BE2C (cell line): ENCODE measurements at regions not wholly inside any gene's neighbourhood (a gene's known extent, or its start where the extent isn't known, plus 50 kb on each side); places are given as distances from the start of the nearest gene placed in this dataset.

Experiments
- DNase-seq: peaks from one replicate; pipeline ENCODE4 v3.0.0-alpha.2; 2020
- H3K27me3 ChIP-seq: fragments of 250-450 bp; sonication (Bioruptor Pico); 2 replicates; pipeline ENCODE4 v1.5.1; 2020; ENCODE audit warnings: mild to moderate bottlenecking
- H3K36me3 ChIP-seq: fragments of 250-450 bp; sonication (Bioruptor Pico); 2 replicates; pipeline ENCODE4 v1.5.1; 2020; ENCODE audit warnings: mild to moderate bottlenecking
- H3K4me1 ChIP-seq: fragments of 250-450 bp; sonication (Bioruptor Pico); 2 replicates; pipeline ENCODE4 v1.5.1; 2020
- H3K4me3 ChIP-seq: 2 replicates; pipeline ENCODE4 v1.5.1; 2011; ENCODE audit warnings: low read depth, low read length
- H3K9me3 ChIP-seq: fragments of 250-450 bp; sonication (Bioruptor Pico); 2 replicates; pipeline ENCODE4 v1.5.1; 2020
- CTCF ChIP-seq: IDR thresholded peaks from 2 replicates; pipeline ENCODE4 v1.5.1; 2012; ENCODE audit warnings: mild to moderate bottlenecking, low read depth, low read length

DNA sequence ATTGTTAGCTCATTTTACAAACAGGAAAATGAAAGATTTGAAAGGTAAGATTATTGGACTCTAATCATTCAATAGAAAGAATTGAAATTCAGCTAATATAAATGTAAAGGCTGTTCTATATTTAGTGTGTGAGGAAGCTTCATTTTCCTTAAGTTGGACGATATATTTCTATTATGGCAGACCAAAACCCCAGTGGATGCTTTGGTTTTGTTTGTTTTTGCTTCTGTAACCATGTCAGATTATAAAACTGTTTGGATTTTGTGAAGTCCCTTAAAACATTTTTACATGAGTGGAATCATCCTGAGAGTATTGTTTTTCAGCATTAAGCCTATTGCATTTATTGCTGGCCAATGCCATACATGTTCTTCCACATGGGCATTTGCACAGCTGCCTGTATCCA, 110.2 kb upstream of the ENPEP start:
- TF ChIP-seq CTCF = no peak
- Histone ChIP-seq H3K27me3 (no peaks in the 10 kb centered on the region), H3K9me3 (no peaks in the 10 kb centered on the region), H3K36me3 (no peaks in the 10 kb centered on the region), H3K4me1 (no peaks in the 10 kb centered on the region), H3K4me3 (no peak overlapping the region)
- no peak for DNase-seq

- H3K4me1 ChIP-seq = no peaks in the 10 kb centered on the region
- no peak for TF ChIP-seq CTCF
- DNase-seq = no peak
Measured at GRCh38 chr4:110364911-110365520, 110.9 kb upstream of the ENPEP start.

DNA sequence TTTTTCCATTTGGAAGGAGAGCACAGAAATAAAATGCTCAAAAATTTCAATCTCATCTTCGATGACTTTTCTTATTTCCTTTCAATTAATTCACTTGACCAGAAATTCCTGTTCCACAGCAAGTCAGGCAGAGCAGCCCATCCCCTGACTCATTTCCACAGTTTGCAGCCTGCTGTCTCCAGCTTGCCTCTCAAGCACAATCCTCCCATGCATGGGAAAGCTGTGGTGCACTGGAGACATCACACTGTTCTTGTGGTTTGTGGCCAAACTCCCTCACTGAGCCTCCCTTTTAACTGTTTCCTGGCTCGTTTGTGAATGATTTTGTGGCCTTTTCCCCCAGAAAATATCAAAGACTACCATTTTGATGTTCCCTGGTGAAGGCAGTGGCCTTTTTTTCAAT, 114.0 kb upstream of the ENPEP start:
- TF ChIP-seq CTCF = no peak
- Histone ChIP-seq H3K4me1 (no peaks in the 10 kb centered on the region), H3K9me3 (no peaks in the 10 kb centered on the region), H3K4me3 (no peak overlapping the region), H3K27me3 (no peaks in the 10 kb centered on the region), H3K36me3 (no peaks in the 10 kb centered on the region)
- DNase-seq = no peak

More at GRCh38 chr4:110364911-110365520, 110.9 kb upstream of the ENPEP start:
- no peaks in the 10 kb centered on the region for H3K36me3 ChIP-seq
- H3K9me3 ChIP-seq = no peaks in the 10 kb centered on the region
- H3K27me3 ChIP-seq = no peaks in the 10 kb centered on the region
- no peak overlapping the region for H3K4me3 ChIP-seq

GRCh38 chr4:110359076-110359475, 116.9 kb upstream of the ENPEP start:
- Histone ChIP-seq H3K4me3 (no peak overlapping the region), H3K27me3 (no peaks in the 10 kb centered on the region), H3K9me3 (no peaks in the 10 kb centered on the region), H3K4me1 (no peaks in the 10 kb centered on the region), H3K36me3 (no peaks in the 10 kb centered on the region)
- DNase-seq = no peak
- no peak for TF ChIP-seq CTCF

DNA sequence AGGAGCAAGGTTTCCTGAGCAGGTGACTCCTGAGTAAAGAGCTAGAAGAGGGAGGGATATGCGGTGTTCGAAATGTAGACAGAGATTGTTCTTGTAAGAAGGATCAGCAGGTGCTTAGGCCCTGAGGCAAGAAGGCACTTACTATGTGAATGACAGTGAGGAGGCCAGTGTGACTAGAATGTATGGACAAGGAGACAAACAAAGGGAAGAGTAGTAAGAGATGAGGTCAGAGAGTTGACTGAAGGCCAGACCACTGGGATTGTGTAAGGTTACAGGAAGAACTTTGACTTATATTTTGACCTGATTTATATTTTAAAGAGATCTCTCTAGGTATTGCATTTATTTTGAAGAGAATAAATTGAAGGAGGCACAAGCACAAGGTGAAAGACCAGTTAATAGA, 118.4 kb upstream of the ENPEP start:
- no peak for TF ChIP-seq CTCF
- Histone ChIP-seq H3K9me3 (no peaks in the 10 kb centered on the region), H3K4me3 (no peak overlapping the region), H3K4me1 (no peaks in the 10 kb centered on the region), H3K36me3 (no peaks in the 10 kb centered on the region), H3K27me3 (no peaks in the 10 kb centered on the region)
- DNase-seq = no peak

DNA sequence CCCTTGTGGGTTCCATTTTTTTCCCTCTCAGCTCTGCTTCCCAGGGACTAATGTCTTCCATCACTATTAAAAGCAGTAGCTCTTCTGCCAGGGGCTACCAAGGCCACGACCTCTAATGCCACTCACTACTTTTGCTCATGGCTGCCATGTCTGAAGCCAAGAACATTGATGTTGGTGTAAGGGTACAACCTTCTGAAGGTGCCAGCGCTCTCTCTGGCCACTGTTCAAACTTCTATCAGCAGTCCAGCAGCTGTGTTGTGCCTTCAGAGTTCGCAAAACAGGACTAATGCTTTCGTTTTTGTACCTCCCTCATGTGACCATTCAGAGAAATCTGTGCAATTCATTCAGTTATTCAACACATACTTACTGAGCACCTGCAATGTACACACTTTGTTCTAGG, 121.5 kb upstream of the ENPEP start:
- H3K36me3 ChIP-seq = no peaks in the 10 kb centered on the region
- H3K9me3 ChIP-seq = no peaks in the 10 kb centered on the region
- no peak for DNase-seq
- H3K27me3 ChIP-seq = no peaks in the 10 kb centered on the region
- no peaks in the 10 kb centered on the region for H3K4me1 ChIP-seq
- H3K4me3 ChIP-seq = no peak overlapping the region
- TF ChIP-seq CTCF = no peak
